ENCODE measurements at regions not wholly inside any gene's neighbourhood (a gene's known extent, or its start where the extent isn't known, plus 50 kb on each side); places are given as distances from the start of the nearest gene placed in this dataset.
"Not testable (repeated sequence)": the region's sequence is repeated elsewhere in the genome, so short reads cannot be mapped to it uniquely, and the experiment has no call there.

- DNase-seq, result no peak
These were observed 198.6 kb downstream of the SHOX start for GRCh38 chrX:829145-829544.

DNA sequence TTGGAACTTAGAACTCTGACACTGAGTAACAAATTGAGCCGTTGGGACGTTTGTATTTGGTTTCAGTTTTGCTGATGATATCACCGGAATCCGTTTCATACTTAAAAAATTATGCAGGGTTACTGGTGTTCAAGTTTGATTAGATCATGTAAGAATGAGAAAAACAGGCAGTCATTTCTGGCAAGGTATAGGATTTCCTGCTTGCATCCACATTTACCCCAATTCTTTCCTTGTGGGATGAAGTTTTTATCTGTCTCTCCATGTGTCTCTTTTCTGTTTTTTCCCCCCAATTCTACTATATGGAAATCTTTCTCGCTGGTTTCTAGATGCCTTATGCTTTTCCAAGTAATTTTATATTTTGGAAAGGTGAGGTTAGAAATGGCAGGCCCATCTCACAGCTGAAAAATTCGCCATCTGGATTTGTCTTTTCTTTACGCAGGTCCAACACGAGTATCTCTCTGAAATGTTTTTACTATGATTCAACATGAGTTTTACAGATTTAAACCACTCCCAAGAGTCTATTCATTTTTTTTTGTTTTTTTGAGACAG is 197.9 kb downstream of the SHOX start:
- DNase-seq, result no peak

DNA sequence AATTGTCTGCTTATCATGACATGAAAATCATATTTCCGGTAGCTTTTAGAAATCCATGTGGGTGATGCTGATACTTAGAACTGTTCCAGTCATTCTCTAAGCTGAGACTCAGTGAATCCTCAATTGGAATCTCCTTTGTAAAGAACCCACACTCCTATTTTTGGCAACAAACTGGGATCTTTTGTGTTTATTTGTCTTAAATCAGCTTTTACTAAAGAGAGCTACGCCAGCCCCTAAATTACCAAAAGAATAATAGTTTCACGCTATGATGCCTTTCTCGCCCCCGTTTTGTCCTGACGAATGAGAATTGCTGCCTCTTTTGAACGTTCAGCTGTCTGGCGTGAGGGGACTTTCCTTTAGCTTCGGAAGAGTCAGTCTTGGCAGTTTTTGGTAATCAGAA is 195.9 kb downstream of the SHOX start:
- no peak for DNase-seq

DNA sequence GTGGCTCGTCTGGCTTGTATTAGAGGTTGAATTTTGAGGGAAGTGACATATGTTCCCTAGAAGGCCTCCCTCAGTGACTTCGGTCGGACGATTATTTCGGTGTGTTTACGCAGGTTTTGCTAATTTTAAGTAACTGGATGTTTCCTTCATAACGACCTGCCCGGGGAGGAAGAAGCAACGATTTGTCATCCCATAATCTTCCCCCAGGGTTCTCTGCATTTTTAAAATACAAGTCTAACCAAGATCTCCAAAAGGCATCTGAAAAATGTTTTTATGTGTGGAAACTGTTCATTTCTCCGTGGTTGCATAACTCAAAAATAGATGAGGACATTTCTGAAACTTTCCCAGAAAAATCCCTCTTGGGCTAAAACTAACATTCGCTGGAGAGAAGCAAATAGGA is 195.4 kb downstream of the SHOX start:
- no peak for DNase-seq

DNA sequence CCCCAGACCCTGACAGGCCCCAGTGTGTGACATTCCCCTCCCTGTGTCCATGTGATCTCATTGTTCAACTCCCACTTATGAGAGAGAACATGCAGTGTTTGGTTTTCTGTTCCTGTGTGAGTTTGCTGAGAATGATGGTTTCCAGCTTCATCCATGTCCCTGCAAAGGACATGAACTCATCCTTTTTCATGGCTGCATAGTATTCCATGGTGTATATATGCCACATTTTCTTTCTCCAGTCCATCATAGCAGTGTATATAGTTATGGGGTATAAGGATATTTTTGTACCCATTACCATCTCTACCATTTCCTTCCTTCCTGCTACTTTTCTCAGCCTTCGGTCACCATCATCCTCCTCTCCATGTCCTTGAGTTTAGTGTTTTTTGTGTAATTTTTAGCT is 192.5 kb downstream of the SHOX start:
- DNase-seq, result not testable (repeated sequence)

DNA sequence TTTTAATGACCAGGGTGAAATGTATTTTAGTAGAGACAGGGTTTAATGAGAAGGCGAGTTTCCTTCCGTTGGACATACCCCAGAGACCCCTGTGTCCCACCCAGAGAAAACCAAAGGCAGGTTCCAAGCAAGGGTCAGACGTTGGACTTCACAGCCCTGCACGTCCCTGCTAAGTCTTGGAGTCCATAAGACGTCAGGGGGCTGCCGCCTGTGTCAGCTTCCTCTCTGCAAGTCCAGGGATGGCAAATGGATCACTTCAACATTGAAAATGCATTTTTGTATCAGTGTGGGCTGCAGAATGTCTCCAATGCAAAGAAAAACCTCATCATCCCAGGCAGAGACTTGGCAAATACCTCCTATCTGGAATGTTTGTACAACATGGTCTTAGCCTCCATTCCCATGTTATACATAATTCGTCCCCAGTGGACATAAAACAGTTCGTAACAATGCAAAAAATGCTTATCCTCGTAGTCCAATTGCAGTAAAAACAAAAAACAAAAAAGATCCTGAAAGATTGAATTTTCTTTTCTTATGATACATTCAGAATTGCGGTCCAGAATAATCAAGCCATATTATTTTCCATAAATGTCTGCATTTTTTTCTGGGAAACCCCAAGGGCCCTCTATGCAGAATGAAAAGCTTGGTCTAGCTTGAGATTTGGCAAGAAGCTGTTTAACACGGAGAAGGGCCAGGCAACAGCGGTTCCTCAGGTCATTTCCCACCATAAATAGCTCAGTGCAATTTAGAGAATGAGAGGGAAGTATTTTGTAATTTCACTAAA is 190.9 kb downstream of the SHOX start:
- DNase-seq, result no peak

- DNase-seq, result no peak
These were observed 189.1 kb downstream of the SHOX start for GRCh38 chrX:819684-820083.

- DNase-seq, result no peak
These were observed 187.2 kb downstream of the SHOX start for GRCh38 chrX:817759-818300.

DNA sequence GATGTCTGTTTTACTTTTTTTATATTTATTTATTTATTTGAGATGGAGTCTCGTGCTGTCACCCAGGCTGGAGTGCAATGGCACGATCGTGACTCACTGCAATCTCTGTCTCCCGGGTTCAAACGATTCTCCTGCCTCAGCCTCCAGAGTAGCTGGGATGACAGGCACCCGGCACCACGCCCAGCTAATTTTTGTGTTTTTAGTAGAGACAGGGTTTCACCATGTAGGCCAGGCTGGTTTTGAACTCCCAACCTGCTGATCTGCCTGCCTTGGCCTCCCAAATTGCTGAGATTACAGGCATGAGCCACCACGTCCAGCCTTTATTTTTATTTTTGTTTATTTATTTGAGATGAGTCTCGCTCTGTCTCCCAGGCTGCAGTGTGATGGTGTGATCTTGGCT is 186.6 kb downstream of the SHOX start:
- not testable (repeated sequence) for DNase-seq

DNA sequence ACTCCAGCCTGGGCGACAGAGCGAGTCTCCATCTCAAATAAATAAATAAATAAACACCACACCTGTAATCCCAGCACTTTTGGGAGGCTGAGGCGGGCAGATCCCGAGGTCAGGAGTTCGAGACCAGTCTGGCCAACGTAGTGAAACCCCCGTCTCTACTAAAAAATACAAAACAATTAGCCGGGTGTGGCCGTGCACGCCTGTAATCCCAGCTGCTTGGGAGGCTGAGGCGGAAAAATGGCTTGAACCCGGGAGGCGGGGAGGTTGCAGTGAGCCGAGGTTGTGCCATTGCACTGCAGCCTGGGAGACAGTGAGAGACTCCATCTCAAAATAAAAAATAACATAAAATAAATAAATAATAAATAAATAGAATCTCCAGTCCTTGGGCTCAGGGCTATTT is 185.8 kb downstream of the SHOX start:
- no peak for DNase-seq

DNA sequence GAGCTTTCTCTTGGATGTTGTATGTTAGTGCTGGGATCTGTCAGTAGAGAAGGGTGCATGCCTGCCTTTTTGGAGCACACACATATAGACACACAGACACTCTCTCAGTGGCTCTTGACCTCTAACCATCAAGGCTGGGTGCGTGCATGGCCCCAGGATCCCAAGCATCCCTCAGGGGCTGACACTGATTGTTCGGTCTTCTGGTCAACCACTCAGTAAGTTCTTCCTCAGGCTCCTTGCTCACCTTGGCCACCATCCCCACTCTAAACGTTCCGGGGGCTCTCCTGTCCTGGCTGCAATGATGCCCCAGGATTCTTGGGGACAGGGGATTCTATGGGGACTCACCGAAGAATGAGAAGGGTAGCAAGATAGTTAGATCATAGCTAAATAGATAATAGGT is 179.6 kb downstream of the SHOX start:
- no peak for DNase-seq

- DNase-seq, result no peak
These were observed 178.5 kb downstream of the SHOX start for GRCh38 chrX:809081-809480.

- no peak for DNase-seq
These were observed 176.0 kb downstream of the SHOX start for GRCh38 chrX:806586-806985.

GRCh38 chrX:805988-806387 is 175.4 kb downstream of the SHOX start:
- no peak for DNase-seq

GRCh38 chrX:805103-805670 is 174.6 kb downstream of the SHOX start:
- no peak for DNase-seq

- DNase-seq, result no peak
These were observed 172.3 kb downstream of the SHOX start for GRCh38 chrX:802846-803245.

DNA sequence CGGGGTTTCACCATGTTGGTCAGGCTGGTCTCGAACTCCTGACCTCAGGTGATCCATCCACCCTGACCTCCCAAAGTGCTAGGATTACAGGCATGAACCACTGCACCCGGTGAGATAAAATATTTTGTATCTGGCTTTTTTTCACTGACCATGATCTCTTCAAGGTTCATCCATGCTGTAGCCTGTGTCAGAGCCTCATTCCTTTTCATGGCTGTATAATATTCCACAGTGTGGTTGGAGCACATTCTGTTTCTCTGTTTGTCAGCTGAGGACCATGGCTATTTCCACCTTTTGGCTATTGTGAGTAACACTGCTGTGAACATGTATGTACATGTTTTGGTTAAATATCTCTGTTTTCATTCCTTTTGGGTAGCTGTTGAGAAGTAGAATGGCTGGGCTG is 169.2 kb downstream of the SHOX start:
- no peak for DNase-seq

DNA sequence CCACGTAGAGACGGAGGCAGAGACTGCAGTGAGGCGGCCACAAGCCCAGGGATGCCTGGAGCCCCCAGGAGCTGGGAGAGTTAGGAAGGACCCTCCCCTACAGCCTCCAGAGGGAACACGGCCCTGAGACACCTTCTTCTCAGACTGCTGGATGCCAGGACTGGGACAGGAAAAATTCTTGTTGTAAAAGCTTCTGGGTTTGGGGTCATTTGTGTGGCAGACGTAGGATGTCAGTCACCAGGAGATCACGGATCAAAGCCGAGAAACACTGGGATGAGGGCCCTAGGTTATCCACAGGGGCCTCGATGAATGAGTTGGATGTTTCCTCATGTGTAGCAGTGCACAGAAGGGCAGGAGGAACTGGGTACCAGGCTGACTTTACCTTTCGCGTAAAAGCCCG is 163.7 kb downstream of the SHOX start:
- DNase-seq, result no peak

DNA sequence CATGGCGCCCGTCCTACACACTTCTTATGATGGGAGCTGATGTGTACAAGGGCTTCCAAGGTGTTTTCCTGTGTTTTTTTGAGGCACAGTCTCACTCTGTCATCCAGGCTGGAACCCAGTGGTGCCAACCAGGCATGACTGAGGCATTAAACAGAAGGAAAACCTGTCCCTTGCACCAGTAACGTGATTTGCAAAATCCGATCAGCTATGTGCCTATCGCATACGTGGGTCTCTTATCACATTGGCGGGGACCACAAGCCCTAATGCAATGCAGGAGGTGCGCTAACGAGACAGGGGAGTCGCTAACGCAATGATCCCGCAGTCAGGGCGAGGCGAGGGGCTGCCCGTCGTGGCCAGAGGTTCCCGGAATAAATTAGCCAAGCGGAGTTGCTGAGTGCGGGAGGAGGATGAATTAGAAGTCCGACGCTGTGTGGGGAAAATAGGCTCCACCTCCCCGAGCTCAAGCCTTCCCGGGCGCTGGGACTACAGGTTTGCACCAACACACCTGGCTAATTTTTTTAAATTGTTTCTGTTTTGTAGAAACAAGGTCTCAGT is 162.7 kb downstream of the SHOX start:
- DNase-seq, result no peak

DNA sequence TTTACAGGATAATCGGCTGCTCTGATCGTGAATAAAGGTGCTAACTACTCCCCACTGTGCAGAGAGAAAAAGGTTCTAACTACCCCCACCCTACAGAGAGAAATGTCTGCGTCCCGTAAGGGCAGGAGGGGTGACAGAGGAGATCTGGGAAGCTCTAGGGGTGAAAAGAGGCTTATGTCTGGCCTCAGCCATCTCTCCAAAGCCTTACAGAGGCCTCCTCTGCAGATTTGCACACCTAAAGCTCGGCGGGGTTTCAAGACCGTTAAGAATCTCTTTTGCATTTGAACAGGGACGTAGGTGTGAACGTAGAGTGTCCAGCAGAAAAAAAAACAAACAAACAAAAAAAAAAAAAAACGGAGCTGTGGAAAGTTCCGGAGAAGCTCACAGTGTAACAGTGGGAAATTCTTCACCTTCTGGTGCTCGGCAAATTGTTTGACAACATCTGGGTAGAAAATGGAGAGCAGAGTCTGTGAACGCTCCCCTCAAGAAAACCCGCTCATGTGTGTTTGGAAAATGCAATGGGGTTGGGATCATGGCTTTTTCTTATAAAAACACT is 161.0 kb downstream of the SHOX start:
- no peak for DNase-seq

- DNase-seq, result no peak
These were observed 160.3 kb downstream of the SHOX start for GRCh38 chrX:790783-791360.

DNA sequence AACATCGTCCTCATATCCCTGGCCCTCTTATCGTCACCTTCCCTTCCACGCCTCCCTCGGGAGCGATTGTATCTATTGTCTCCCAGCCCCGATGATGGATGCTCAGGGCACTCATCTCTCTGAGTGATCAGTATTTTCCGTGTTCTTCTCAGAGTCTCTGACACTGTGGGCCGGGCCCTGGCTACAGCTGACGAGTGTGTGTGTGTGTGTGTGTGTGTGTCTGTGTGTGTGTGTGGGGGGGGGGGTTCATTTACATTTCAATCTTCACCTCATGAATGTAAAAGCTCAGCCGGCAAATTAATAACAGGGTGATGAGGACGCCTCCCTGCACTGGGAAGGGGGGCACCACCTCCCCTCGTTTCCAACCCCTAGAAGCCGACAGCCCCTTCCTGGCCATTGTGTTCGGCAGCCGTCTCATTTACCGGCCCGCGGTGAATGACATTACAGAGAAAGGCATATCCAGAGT is 159.5 kb downstream of the SHOX start:
- DNase-seq, result no peak

- no peak for DNase-seq
These were observed 158.5 kb downstream of the SHOX start for GRCh38 chrX:789096-789495.

All from NCI-H1092 (cell line).